Activated CD4-positive, alpha-beta T cell treated with anti-CD3 and anti-CD28 coated beads for 24 hours (primary cell): ENCODE measurements at regions not wholly inside any gene's neighbourhood (a gene's known extent, or its start where the extent isn't known, plus 50 kb on each side); places are given as distances from the start of the nearest gene placed in this dataset.
"Not testable (repeated sequence)": the region's sequence is repeated elsewhere in the genome, so short reads cannot be mapped to it uniquely, and the experiment has no call there.

Experiments
- DNase-seq, 2 donors: peaks; one replicate each; pipeline ENCODE4 v3.0.0-alpha.2; 2020; ENCODE audit warnings: low read depth in 2 of 2

- no peak for DNase-seq
Measured at GRCh38 chr9:28445211-28445610, 871.9 kb upstream of the C9orf72 start.

- no peak for DNase-seq
Measured at GRCh38 chr9:28453918-28454317, 880.6 kb upstream of the C9orf72 start.

- DNase-seq: no peak
Measured at GRCh38 chr9:28456861-28457260, 883.6 kb upstream of the C9orf72 start.

- DNase-seq: no peak
Measured at GRCh38 chr9:28464481-28465216, 891.4 kb upstream of the C9orf72 start.

GRCh38 chr9:28471261-28471660, 898.0 kb upstream of the C9orf72 start:
- DNase-seq: no peak

GRCh38 chr9:28487561-28487960, 914.3 kb upstream of the C9orf72 start:
- DNase-seq: no peak

GRCh38 chr9:28491121-28491520, 917.8 kb upstream of the C9orf72 start:
- DNase-seq: no peak

- not testable (repeated sequence) for DNase-seq
Measured at GRCh38 chr9:28498168-28498567, 924.9 kb upstream of the C9orf72 start.

GRCh38 chr9:28502189-28502588, 928.9 kb upstream of the C9orf72 start:
- DNase-seq: no peak

- DNase-seq: no peak
Measured at GRCh38 chr9:28502741-28503140, 929.5 kb upstream of the C9orf72 start.

- DNase-seq: no peak
Measured at GRCh38 chr9:28503573-28503972, 930.3 kb upstream of the C9orf72 start.

- no peak for DNase-seq
Measured at GRCh38 chr9:28518439-28518838, 945.2 kb upstream of the C9orf72 start.

- not testable (repeated sequence) for DNase-seq
Measured at GRCh38 chr9:28524309-28524708, 951.0 kb upstream of the C9orf72 start.

GRCh38 chr9:28528049-28528448, 954.8 kb upstream of the C9orf72 start:
- DNase-seq: no peak

GRCh38 chr9:28538132-28538531, 964.9 kb upstream of the C9orf72 start:
- no peak for DNase-seq

- no peak for DNase-seq
Measured at GRCh38 chr9:28539434-28540070, 966.3 kb upstream of the C9orf72 start.

- DNase-seq: no peak
Measured at GRCh38 chr9:28542928-28543327, 969.6 kb upstream of the C9orf72 start.

- DNase-seq: no peak
Measured at GRCh38 chr9:28547527-28547926, 974.2 kb upstream of the C9orf72 start.

- DNase-seq: no peak
Measured at GRCh38 chr9:28563291-28563934, 990.1 kb upstream of the C9orf72 start.

GRCh38 chr9:28583832-28584231, 1010.6 kb upstream of the C9orf72 start:
- DNase-seq: no peak

- no peak for DNase-seq
Measured at GRCh38 chr9:28584542-28584941, 1011.3 kb upstream of the C9orf72 start.

- DNase-seq: no peak
Measured at GRCh38 chr9:28587052-28587451, 1013.8 kb upstream of the C9orf72 start.

- no peak for DNase-seq
Measured at GRCh38 chr9:28598408-28598807, 1025.1 kb upstream of the C9orf72 start.
